ENCODE measurements at regions not wholly inside any gene's neighbourhood (a gene's known extent, or its start where the extent isn't known, plus 50 kb on each side); places are given as distances from the start of the nearest gene placed in this dataset.
"Not testable (repeated sequence)": the region's sequence is repeated elsewhere in the genome, so short reads cannot be mapped to it uniquely, and the experiment has no call there.

DNA sequence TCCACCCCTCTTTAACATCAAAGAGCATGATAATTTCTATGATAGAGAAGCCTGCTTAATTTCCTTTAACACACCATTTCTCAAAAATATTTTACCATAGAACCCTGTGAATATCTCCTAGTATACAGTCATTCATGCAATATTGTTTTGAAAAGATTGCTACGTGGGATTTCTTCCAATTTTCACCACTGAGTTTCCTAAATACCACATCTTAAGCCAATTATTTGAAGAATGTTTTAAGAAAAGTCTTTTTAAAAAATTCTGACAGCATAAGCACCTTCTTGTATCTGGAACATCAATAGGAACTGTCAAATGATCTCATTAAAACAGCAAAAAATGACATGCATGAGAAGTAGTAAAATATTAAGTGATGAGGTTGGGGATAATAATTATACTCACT lies 1126.7 kb downstream of the TUSC7 start:
- DNase-seq (ENCODE audit: low read depth), result no peak

DNA sequence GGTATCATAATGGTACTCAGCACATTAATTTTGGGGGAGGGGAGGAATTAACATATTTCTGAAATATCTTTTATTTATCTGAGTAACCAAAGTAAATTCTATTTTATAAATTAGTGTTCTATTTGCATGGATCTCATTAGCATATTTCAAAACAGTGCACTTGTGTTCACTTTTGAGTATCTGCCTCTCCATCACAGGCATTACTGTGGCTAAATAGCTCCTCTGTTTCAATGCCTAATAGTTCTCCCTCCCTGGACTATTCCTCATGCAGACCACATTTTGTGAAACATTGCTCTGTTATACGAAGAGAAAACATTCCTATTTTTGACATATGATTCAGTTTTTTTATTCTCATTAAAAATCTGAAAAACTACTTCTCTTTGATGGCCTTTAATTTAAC lies 1127.8 kb downstream of the TUSC7 start:
- DNase-seq (ENCODE audit: low read depth), result no peak

DNA sequence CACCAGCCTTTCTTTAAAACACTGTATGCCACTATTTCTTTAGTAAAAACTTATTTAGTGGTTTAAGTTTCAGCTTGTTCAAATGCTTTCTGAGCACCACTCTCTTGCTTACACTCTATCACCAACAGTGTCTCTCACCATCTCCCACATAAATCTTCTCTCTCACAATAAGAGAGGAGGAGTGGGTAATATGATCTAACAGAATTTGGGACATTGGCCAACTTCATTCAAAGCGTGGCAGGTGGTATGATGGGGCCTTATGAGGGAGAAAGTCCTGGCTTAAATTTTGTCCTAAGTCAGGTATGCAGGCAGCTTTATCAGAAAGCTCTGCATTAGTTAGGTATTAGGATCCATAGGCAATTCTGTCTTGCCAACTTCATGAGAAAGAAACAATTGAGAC lies 1132.5 kb downstream of the TUSC7 start:
- DNase-seq (ENCODE audit: low read depth), result no peak

DNA sequence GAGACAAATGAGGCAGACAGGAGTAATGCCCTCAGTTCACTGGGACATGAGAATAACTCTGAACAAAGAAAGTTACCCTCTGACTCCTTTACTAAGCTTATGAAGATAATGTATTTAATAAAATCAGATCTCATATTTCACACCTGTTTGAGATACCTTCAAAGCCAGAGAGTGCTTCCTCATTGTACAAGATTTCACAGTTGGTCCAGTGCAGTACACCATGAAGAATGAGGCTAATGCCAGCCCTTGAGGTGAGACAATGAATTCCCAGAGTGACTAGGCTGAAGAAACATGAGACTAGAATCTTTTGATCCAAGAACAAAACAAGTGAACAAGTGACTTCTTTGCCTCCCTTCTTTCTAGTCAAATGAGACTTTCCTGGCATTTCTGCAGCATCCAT lies 1133.8 kb downstream of the TUSC7 start:
- DNase-seq (ENCODE audit: low read depth), result no peak

DNA sequence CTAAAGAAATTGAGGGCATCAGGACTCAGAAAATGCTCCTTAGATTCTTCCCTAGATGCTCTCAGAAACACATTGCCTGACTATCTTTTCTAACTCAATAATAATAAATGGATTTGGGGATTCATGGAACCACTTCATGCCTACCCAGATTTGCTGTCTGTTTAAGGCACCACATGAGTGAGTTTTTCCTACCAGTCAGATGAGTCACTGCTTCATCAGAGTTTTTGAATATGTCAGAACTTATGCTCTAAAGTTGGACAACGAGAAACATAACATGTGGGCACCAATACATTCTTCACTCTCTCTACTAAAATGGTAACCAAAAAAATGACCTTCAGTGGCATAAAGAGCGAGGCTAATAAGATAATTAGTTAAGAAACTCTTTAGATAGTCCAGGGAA lies 1135.1 kb downstream of the TUSC7 start:
- no peak for DNase-seq (ENCODE audit: low read depth)

DNA sequence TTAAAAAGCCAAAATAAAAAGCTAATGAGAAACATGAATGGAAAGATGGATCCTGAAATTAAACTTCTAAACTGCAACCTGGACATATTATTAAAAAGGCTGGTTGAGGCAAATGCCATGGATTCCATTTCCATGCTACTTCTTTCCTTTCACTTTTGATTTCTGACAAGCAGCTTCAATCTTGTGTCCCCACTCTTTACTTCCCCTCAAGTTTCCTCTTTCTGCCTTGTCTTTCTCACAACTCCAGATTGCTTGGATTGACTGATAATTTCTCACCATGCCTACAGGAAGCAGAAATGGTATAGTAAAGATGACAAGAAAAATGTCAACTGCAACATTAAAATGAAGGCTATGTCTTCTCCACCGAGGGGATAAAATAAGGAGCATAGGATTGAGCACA lies 1136.7 kb downstream of the TUSC7 start:
- DNase-seq (ENCODE audit: low read depth), result no peak

DNA sequence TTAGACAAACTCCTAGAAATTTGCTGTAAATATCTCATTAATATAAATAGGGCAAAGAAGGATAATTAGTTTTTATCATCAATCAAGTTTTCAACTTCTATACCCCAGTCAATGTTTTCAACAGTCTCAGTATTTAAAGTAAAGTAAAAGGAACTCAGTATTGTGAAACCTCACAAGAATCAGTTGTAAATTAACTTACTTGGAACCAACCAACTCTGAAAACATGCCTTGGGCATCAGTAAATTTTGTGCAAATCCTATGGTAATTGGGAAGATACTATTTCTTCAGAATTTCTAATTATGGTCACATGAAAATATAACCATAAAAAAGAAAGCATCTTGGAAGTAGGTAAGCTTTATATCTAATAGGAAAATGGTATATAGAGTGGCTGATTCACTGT lies 1139.0 kb downstream of the TUSC7 start:
- no peak for DNase-seq (ENCODE audit: low read depth)

DNA sequence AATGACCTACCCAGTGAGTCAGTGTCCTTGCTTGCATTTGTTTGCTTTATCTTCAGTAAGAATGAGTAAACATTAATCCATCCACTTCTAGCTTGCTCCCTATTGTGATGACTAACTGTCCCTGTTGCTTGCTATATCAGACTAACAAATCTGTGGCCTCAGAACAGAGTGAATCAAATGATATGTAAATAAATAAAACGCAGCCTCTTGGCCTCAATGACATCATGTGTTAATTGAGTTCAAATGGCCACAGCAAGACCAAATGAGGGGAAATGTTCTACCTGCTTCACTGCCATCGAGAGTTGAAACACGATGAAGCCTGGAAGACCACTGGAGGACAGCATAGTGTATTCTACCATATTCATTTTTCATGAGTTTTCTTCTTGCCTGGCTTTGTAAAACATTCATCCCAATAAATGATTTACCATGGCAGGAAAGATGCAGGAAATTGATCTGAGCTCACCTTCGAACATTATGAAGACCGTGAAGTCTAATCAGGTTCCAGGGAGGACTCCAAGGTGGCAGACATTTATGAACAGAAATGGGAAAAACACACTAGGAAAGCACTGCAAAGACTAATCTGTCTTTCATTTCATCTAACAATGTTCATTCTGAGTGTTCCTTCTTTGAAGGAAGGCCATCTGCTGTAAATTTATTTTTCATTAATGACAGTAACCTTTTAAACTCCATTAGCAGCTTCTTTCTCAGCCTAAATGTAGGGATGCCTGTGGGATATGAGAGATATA lies 1144.5 kb downstream of the TUSC7 start:
- no peak for DNase-seq (ENCODE audit: low read depth)

DNA sequence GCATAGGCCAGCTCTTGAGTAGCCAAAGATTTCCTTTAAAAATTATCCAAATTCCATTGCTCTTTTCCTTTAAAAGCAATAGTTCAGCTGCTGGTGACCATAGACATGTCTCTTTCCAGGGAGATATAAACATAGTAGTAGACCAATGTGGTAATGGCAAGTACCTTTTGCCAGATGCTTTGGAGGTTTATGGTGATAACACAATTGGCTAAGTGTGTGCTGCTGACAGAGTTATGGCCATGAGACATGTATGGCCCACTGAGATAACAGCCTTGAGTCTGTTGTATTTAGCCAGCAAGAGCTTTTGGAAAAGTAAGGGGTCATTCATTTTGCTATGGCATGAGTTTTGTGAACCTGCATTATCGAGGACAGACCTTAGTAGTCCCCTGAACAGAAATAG lies 1146.8 kb downstream of the TUSC7 start:
- DNase-seq (ENCODE audit: low read depth), result no peak

DNA sequence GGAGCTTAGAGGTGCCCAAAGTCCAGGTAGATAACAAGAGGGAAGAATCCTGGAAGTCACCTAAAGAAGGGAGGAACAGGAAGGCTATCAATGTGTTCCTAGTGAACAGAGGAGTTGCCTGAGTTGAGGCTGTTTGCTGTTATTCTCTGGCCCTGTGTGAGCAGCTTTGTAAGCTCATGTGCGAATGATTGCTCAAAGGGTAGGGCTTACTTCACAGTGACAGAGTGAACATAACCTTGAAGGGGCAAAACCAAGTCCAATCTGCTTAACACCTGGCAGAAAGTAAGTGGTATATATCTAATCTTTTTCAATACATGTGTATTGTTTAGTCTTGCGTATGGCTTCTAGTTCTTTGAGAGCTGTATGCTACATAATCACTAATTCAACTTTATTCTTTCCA lies 1153.6 kb downstream of the TUSC7 start:
- no peak for DNase-seq (ENCODE audit: low read depth)

DNA sequence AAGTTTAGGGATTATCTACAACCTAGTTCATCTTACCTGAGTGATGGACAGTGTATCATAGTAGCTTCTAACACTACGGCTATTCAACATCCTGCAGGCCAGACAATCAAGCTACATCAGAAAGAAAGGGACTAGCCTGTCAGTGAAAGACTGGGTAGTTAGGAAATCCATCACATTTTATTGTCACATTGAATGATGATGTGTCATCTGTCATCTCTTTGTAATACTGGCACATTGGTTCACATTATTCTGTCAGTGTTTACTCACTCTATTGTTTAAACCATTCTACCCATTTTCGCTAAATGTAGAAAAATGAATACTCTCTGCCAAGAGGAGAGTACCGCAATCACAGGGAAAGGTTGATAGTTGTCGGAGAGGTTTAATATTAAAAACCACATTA lies 1155.8 kb downstream of the TUSC7 start:
- no peak for DNase-seq (ENCODE audit: low read depth)

DNA sequence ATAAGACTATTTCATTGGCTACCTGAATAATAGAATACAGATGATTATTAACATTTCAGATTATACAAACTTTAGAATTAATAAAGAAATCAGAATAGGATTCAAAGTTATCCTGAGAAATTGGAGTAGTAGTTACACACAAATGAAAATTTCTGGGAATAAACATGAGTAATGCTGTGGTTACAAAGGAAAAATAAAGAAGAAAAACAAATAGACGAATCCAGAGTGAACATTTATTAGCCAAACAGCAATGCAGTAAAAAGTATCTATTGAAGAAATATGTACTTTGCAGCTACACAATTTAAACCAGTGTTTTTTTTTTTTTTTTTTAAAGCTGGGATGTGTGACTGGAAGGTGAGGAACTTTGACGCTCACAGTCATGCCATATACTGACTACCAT lies 1159.2 kb downstream of the TUSC7 start:
- no peak for DNase-seq (ENCODE audit: low read depth)

DNA sequence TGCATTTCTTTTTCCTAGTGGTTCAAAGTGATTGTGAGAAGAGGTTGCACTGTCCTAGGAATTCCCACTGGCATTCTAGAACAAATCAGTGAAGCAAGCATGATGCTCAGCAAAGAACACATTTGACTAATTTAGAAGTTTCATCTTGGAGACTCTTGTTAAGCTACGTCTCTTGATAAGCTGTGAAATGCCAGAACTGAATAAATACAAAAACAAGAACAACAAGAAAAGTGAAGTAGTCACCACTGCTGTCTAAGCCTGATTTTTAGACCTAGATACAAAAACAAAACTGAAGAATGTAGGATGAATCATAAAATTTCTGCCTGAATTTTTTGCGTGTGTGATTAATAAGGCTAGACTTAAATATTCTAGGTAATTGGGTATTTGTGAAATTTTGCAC lies 1162.4 kb downstream of the TUSC7 start:
- no peak for DNase-seq (ENCODE audit: low read depth)

DNA sequence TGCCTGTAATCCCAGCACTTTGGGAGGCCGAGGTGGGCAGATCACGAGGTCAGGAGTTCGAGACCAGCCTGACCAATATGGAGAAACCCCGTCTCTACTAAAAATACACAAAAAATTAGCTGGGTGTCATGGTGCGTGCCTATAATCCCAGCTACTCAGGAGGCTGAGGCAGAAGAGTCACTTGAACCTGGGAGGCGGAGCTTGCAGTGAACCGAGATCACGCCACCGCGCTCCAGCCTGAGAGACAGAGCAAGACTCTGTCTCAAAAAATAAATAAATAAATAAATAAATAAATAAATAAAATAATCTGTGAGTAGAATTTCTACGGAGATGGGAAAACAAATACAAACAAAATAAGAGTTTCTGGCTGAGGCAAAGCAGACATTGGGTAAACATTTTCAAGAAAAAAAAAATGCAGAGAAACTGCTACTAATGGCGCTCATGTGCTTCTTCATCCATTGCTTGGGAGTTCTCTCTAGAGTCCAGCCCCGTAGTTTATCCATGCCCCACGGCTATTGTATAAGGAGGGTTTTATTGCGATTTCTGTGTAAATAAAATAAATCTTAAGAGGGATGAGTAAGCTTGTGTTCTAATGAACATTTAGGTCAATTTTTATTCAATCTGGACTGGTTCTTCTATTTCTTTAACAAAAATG lies 1161.9 kb downstream of the IGSF11 start:
- not testable (repeated sequence) for DNase-seq (ENCODE audit: low read depth)

DNA sequence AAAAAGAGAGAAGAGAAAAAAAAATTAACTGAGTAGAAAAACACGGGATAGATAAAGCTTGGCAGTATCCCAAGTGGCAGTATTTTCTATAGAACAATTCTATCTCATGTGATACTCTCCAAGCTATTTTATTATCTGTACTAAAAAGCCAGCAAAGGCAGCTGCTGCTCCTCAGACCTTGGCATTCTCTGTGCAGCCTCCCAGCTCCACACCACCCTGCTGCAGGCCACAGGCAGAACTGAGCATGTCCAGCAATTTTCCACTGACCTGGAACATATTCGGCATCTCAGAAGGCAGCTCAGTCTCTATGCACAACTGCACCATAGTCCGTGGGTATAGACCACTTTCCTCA lies 1161.4 kb downstream of the IGSF11 start:
- DNase-seq (ENCODE audit: low read depth), result no peak

DNA sequence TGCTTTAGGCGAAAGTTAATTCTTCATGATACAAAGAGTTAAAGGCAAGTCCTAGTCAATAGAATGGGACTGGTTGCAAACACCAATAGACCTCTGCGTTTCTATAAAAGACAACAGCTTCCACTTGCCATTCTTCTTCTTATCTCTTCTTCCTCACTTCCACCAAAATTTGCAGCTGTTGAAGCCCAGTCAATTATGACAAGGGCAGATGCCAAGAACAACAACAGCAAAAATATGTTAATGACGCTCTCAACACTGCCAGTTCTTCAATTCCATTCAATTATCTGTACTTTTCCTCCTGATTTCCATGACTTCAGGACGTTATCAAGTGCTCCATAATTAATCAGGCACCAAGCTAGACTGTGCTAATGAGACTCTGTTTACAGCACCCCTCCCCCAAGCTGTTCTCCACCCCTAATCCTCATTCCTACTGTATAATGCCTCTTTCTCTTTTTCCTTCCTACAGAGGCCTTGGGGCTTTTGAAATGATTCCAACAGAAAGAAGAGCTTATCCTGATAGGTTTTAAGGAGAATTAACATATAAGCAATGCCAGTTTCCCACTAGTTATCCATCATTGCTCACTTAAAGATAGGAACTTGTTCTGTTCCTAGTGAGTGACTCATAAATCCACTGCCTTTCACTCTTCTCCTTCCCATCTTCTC lies 1160.5 kb downstream of the IGSF11 start:
- DNase-seq (ENCODE audit: low read depth), result no peak

DNA sequence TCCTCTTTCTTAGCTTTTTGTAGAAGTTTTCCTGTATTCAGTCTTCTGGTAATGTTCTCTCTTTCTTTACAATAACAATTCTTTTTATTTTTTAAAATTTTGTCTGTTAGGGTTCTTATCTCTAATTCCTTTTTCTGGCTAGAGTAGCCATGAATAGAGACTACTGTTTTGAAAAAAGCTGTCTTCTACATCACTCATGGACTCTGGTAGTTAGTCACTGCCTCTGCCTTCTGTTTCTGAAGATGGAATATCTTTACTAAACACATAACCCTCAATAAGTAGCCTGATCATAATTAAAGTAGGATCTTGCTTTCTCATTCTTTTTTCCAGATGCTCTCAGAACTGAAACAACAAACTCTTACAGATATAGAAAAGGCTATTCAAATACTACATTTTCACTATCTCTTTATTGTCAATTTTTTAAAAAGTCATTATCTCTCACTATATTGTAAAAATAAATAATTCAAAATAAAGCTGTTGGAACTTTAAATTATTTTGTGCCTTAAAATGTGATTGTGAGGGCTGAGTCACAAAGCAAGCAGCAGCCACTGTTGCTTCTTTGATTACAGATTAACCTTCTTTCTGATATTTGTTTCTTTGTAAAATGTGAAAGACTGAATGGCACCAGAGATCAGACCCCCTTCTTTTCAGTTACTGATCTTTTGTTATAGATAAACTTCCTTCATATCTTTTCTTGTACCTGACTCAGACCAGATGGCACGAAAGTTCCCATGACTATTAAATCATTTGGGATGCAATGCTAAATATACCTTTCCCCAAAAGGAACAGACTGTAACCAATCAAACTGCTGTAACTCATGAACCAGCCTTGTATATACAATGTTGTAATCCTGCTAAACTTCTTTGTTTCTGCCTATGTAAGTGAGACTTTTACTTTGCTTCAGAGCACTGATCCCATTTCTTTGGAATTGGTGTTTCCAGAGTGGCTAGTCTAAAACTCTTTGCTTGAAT lies 1159.5 kb downstream of the IGSF11 start:
- no peak for DNase-seq (ENCODE audit: low read depth)

DNA sequence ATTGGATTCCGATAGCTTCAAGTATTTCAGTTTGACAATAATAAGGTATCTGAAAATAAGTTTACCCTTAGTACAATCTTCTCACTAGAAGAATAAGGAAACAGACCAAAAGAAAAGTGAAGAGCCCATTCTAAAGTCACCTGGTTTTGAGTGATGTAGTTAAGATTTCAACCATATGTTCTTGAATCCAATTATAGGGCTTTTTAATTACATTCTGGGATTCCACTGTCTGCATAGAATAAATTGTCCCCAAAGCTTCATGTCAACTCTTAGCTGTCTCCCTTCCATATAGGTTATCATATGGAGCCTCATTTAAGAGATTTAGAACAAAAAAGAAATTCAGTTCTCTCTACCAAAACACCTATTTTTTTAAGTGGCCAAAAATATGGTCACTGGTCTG lies 1158.8 kb downstream of the IGSF11 start:
- no peak for DNase-seq (ENCODE audit: low read depth)

DNA sequence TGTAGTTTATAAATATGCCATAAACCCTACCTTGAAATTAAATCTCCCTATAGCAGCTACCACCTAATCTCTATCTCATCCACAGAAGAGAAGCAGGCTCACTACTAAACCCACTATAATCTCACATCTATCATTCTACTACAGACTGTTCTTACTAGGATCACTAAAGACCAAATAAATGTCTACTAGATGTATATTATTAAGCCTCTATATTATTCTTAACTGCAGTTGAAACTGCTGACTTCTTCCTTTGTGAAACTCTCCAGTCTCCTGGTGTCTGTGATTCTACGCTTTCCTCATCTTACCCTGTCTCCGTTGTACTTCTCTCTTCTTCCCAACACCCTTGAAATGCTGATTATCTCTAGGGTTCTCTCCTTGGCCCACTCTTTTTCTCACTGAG lies 1154.0 kb downstream of the IGSF11 start:
- DNase-seq (ENCODE audit: low read depth), result no peak

DNA sequence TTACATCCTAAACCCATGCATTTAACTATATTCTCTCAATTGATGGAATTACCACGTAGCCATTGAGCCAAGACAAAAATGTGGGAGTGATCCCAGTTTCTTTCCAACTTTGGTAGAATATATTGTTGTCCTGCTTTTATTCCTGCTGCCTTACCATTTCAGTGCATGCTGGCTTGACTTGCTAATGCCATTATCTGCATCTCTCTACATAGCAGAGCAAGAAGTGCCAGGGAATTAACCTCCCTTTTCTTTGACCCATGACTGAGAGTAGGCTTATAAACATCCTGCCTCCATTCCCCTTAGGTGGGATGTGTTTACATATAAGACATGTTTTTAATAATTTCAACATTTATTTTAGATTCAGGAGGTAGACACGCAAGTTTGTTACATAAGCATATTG lies 1153.4 kb downstream of the IGSF11 start:
- DNase-seq (ENCODE audit: low read depth), result no peak

DNA sequence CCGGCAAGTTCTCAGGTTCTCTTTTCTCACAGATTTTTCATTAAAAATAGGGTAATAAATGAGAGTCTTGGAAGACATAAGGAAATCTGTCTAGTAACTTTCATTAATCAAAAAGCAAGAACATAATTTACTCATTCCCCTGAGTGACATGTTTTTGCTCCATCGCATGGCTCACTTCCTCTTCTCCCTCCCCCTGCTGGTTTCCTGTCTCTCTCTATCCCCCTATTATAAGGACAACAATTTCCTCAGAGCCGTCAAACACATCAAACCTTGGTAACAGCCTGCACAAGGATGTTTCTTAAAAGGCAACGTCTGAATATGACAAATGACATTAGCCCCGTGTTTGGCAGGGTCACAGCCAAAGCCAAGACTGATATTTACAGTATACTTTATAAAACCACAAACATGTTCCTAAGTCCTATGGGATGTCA lies 1149.6 kb downstream of the IGSF11 start:
- no peak for DNase-seq (ENCODE audit: low read depth)

DNA sequence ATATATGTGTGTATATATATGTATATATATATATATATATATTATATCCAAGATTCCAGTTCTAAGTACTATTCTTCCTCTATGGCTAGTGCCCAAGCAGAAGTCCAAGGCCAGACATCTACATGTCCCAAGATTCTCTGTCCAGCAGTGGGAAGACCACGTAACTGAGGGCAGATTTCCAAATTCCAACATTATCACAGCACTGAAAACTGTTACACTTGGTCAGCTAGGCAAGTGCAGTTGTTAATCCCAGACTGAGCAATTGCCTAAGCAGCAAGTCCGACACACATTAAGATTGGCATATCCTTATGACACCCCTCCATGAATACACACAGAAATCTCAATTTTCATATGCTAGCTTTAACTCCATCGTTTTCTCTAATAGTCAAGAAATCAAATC lies 1148.5 kb downstream of the IGSF11 start:
- no peak for DNase-seq (ENCODE audit: low read depth)

Measured in forelimb muscle (tissue), 1 donor.